H1 (cell line): ENCODE measurements at regions not wholly inside any gene's neighbourhood (a gene's known extent, or its start where the extent isn't known, plus 50 kb on each side); places are given as distances from the start of the nearest gene placed in this dataset.

Source experiments
- BACH1 ChIP-seq: IDR thresholded peaks from 2 replicates; pipeline ENCODE4 v1.6.1; 2012; ENCODE audit warnings: low read length, improper control_type of control experiment
- E2F6 ChIP-seq: IDR thresholded peaks from 2 replicates; pipeline ENCODE4 v1.6.1; 2012; ENCODE audit warnings: inconsistent platforms
- JUN ChIP-seq: IDR thresholded peaks from 2 replicates; pipeline ENCODE4 v1.6.1; 2011; ENCODE audit warnings: low read depth, mild to moderate bottlenecking, improper control_type of control experiment, low read length
- KDM4A ChIP-seq: IDR thresholded peaks from one replicate; pipeline ENCODE4 v1.7.1; 2012; ENCODE audit warnings: low read depth, mild to moderate bottlenecking, moderate library complexity, low read length, inconsistent platforms; ENCODE audit not compliant: severe bottlenecking
- MAX ChIP-seq: IDR thresholded peaks from 2 replicates; pipeline ENCODE4 v1.6.1; 2012; ENCODE audit warnings: inconsistent platforms
- NANOG ChIP-seq: IDR thresholded peaks from 2 replicates; pipeline ENCODE4 v1.6.1; 2011; ENCODE audit warnings: low read length, low read depth, mild to moderate bottlenecking, inconsistent platforms; ENCODE audit not compliant: insufficient read depth, poor library complexity, severe bottlenecking
- RAD21 ChIP-seq, 2 experiments: IDR thresholded peaks in 1 of 2; conservative IDR thresholded peaks in 1 of 2; 2 replicates each; pipeline ENCODE4 v1.6.1; 2011; ENCODE audit warnings: low read depth in 2 of 2, low read length in 2 of 2, improper control_type of control experiment in 1 of 2, inconsistent platforms in 1 of 2, mild to moderate bottlenecking in 1 of 2, moderate library complexity in 1 of 2
- RXRA ChIP-seq: IDR thresholded peaks from 2 replicates; pipeline ENCODE4 v1.6.1; 2011; ENCODE audit warnings: low read depth, mild to moderate bottlenecking, low read length, moderate library complexity; ENCODE audit not compliant: insufficient read depth
- SAP30 ChIP-seq: fragments of 300-600 bp; sonication (generic); IDR thresholded peaks from 2 replicates; pipeline ENCODE4 v1.7.1; 2012; ENCODE audit warnings: low read length, moderate library complexity, mild to moderate bottlenecking, inconsistent platforms; ENCODE audit not compliant: insufficient read depth, insufficient replicate concordance
- SIN3A ChIP-seq, 2 experiments: IDR thresholded peaks in 1 of 2; conservative IDR thresholded peaks in 1 of 2; 2 replicates each; pipeline ENCODE4 v1.6.1; 2011 to 2012; ENCODE audit warnings: low read length in 2 of 2, improper control_type of control experiment in 1 of 2, low read depth in 1 of 2, mild to moderate bottlenecking in 1 of 2
- SIX5 ChIP-seq: IDR thresholded peaks from 2 replicates; pipeline ENCODE4 v1.6.1; 2011; ENCODE audit warnings: mild to moderate bottlenecking, low read depth, low read length
- SP1 ChIP-seq: IDR thresholded peaks from 2 replicates; pipeline ENCODE4 v1.6.1; 2011; ENCODE audit warnings: low read depth, low read length
- TAF7 ChIP-seq: optimal IDR thresholded peaks from 2 replicates; pipeline ENCODE3; 2011; ENCODE audit warnings: low read depth, mild to moderate bottlenecking, inconsistent platforms, low read length, moderate library complexity, borderline replicate concordance
- TEAD4 ChIP-seq: IDR thresholded peaks from 2 replicates; pipeline ENCODE4 v1.6.1; 2012; ENCODE audit warnings: low read depth, low read length, inconsistent platforms, mixed read lengths

- TF ChIP-seq RXRA (0 out of 2 replicates have a peak, but pooled peaks have one; percentile 24), KDM4A (no peak), RAD21 (IDR thresholded peaks at IDR 0.05 in 1 of 2, conservative IDR thresholded peaks at IDR 0.05 in 1 of 2; ENCODE audit: low read depth in 2 of 2, low read length in 2 of 2) (peak; percentile 62 to 77), SIN3A (conservative IDR thresholded peaks at IDR 0.05 in 1 of 2, IDR thresholded peaks at IDR 0.05 in 1 of 2; ENCODE audit: low read depth in 1 of 2, low read length in 2 of 2) (peak; percentile 98 to 99), JUN (no peak), TAF7 (peak; percentile 52), BACH1 (peak; percentile 63), SP1 (peak; percentile 42; the same call in 1 of the 2 replicates), E2F6 (peak; percentile 55), MAX (peak; percentile 92), SIX5 (no peak), TEAD4 (peak; percentile 72), NANOG (peak; percentile 9), SAP30 (peak; percentile 96)
These were observed 219.1 kb upstream of the ZC3H12A start (continued) for GRCh38 chr1:37255136-37255795.
